GM18858 (cell line): ENCODE measurements at regions not wholly inside any gene's neighbourhood (a gene's known extent, or its start where the extent isn't known, plus 50 kb on each side); places are given as distances from the start of the nearest gene placed in this dataset.
"Not testable (repeated sequence)": the region's sequence is repeated elsewhere in the genome, so short reads cannot be mapped to it uniquely, and the experiment has no call there.

Experiments
- ATAC-seq: cut with Tn5 transposase; IDR thresholded peaks from one replicate; pipeline ENCODE4 v1.9.1; 2021; ENCODE audit not compliant: unreplicated experiment

DNA sequence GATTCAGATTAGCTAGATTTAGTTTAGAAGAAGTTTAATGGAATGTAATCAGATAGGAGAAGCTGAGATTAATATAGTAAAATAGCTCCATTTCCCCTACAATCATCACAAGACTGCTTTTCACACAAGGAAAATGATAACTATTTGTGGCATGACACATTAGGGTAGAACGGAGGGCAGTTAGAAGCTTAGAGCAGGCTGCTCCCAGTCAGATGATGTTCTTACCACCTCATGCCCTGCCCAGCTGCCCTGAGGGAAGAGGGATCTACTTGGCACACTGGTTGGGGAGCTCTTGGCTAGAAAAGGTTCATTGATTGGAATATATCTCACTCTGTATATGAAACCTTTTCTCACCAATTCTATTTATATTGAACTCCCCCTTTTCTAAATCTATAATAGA, 180.7 kb upstream of the IL15 start:
- no peak for ATAC-seq

DNA sequence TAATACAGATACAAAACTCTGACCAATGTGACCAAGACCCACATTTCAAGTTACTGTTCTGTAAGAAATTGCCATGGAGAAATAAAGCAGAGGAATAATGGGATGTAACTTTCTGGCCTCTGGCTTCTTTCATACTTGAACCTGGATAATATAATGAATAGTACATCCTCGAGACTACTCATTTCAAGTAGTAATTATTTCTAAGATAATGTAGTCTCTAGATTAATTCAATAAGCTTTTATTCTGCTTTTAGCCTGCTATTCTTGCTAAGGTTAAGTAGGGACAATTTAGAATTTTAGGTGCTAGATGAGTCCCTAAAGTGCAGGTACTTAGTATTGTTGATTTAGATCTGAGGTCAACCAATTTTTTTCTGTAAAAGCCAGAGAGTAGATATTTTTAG, 178.7 kb upstream of the IL15 start:
- no peak for ATAC-seq

DNA sequence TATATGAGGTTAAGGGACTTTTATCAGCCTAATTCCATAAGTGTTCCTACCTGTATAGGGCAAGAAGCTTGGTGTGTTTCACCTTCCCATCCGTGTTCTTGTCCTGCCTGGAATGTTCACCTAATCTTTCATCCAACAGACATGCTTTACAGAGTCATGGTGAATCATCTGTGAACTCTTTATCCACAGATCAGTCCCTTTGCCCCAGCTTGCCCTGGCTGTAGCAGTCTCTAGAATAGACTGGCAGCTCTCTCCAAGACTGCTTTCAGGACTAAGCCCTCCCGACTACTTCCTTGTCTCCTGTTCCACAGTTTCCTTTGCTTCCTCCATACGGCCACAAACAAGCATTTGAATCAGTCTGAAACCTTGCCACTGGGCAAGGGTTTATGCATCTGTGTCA, 177.9 kb upstream of the IL15 start:
- no peak for ATAC-seq

DNA sequence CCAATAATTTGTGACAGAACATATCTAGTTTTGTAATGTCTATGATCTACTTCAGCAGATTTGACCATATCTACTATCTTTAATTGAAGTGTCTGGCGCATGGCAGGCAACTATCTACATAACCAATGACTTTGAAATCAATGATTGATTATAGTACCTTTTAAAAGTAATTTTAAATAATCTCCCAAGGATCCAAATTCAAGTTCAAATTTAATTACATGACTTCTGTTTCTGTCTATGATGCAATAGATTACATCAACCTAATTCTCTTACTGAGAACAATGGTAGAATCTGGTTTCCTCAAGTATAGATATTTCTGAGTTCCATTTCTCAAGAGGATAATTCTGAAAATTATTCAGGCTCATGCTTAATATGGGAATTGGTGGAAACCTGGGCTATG, 177.4 kb upstream of the IL15 start:
- no peak for ATAC-seq

DNA sequence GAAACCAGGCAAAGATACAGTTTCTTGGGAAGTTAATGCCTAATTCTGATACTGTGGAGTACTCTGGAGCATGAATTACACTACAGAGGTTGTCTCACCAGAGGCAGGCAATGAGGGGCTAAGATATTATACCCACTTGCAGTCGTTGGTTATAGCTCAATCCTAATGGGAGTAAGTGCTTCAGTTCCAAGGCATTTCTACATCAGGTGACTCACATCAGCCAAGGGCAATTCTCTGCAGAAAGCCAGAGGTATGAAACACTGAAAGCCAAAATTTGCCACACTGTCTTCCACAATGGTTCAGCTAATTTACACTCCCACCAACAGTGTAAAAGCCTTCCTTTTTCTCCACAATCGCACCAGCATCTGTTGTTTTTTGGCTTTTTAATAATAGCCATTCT, 174.0 kb upstream of the IL15 start:
- no peak for ATAC-seq

DNA sequence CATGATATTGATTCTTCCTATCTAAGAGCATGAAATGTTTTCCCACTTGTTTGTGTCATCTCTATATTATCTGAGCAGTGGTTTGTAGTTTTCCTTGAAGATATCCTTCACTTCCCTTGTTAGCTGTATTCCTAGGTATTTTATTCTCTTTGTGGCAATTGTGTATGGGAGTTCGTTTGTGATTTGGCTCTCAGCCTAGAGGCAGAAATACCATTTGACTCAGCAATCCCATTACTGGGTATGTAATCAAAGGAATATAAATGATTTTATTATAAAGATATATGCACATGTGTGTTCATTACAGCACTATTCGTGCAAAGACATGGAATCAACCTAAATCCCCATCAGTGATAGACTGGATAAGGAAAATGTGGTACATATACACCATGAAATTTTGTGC, 172.7 kb upstream of the IL15 start:
- no peak for ATAC-seq

DNA sequence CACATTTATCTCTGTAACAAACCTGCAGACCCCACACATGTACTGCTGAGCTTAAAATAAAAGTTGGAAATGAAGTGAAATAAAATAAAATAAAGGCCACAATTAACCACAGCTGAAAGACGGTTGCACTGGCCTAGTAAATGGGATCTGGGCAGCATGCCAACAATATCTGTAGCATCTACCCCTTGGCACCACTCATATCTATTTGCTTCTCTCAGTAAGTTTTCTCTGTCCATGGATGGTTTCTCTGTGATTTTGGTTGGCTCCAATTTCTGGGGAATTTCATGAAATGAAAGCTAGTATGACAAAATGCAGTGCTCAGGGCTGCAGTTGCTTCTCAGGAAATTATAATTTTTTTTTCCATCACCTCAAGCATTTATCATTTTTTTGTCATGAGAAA, 172.0 kb upstream of the IL15 start:
- no peak for ATAC-seq

DNA sequence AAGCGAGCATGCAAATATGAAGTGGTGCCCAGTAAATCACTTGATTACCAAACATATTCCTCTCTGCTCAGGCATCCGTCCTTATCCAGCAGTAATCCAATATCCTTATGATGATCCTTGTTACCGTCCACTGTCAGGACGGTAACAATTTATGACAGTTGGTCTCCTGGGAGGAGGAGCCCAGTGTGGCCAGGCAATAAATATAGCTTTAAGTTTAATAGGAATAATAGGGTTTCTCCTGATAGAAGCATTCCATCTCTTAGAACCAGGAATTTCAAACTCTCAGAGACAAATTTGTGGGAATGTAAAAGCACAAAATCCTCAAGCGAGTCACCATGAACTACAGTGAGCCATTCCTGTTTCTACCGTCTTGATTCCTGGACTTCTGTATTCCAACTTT, 171.2 kb upstream of the IL15 start:
- ATAC-seq, result no peak

DNA sequence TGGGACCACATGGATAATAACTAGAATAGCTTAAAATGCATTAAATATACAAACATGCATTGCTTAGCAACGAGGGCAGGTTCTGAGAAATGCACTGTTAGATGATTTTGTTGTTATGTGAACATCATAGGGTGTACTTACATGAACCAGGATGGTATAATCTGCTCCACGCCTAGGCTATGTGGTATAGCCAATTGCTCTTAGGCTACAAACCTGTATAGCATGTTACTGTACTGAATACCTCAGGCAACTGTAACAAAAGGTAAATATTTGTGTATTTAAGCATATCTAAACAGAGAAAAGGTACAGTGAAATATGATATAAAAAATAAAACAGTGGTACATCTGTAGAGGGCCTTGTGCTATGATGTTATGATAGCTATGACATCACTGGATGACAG, 169.2 kb upstream of the IL15 start:
- ATAC-seq, result no peak

DNA sequence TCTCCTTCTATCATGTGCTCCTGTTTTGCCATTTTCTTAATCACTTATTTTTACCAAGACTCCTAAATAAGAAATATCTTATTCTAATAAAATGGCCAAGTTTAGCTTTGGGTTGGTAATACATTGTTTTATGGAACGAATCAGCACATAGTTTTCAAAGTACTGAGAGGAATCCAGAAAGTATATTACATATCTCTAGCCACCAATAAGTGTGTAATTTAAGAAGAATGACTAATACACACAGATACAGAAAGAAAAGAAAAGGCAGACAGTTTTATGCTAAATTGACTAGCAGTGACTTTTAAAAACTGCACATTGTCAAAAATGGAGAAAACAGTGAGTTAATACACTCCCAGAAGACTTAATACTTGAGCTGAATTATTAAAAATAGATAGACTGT, 167.0 kb upstream of the IL15 start:
- ATAC-seq, result no peak

DNA sequence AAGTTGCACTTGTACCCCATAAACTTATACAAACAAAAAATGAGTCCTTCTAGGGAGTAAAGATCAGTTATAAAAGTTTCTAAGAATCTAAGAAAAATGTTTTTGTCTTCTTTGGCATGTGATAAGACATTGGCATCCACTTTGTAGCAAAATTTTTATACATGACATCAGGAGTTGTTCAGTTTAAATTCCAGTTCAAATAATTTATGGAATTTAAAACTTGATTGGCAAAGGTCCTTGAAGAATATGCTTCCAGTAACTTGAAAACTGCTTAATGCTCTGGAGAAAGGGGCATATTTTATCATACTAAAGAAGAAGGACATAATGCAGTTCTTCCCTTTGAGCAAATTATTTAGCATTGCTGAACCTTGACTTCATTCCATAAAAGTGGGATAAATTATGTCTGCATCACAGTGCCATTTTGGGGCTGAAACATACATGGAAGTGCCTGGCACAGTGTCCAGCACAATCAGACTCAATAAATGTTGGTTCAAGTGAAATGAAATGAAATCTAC, 163.3 kb upstream of the IL15 start:
- ATAC-seq, result no peak

DNA sequence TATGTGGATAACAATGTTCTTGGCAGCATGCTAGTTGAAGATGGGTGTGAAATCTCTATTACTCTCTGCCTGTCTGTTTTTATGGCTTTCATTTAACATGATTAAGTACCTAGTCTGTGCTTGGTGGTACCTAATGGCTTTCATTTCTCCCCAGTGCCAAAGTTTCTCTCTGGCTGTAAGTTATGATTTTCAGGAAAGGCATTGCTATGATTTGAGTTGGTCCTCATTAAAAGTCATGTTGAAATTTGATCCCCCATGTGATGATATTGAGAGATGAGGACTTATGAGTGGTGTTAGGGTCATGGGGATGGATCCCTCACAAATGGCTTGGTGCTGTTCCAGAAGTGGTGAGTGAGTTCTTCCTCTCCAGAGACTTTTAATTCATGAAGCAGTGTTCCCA, 162.4 kb upstream of the IL15 start:
- ATAC-seq, result no peak

DNA sequence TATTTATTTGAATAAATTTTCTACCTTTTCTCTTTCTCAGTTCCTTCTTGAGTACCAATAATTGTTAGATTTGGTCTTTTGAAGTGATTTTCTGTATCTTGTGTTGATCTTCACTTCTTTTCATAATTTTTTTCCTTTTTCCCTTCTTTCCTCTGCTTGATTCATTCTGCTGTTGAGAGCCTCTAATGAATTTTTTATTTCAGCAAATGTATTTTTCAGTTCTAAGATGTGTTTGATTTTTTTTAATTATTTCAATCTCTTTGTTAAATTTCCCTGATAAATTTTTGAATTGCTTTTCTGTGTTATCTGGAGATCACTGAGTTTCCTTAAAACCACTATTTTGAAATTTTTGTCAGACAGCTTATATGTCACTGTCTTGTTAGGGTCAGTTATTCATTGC, 155.4 kb upstream of the IL15 start:
- no peak for ATAC-seq

DNA sequence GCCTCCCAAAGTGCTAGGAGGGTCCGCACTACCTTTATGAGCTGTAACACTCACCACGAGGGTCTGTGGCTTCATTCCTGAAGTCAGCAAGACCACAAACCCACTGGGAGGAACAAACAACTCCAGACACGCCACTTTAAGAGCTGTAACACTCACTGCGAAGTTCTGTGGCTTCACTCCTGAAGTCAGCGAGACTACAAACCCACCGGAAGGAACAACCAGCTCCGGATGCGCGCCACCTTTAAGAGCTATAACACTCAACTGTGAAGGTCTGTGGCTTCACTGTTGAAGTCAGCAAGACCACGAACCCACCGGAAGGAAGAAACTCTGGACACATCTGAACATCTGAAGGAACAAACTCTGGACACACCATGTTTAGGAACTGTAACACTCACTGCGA, 152.1 kb upstream of the IL15 start:
- ATAC-seq, result not testable (repeated sequence)

DNA sequence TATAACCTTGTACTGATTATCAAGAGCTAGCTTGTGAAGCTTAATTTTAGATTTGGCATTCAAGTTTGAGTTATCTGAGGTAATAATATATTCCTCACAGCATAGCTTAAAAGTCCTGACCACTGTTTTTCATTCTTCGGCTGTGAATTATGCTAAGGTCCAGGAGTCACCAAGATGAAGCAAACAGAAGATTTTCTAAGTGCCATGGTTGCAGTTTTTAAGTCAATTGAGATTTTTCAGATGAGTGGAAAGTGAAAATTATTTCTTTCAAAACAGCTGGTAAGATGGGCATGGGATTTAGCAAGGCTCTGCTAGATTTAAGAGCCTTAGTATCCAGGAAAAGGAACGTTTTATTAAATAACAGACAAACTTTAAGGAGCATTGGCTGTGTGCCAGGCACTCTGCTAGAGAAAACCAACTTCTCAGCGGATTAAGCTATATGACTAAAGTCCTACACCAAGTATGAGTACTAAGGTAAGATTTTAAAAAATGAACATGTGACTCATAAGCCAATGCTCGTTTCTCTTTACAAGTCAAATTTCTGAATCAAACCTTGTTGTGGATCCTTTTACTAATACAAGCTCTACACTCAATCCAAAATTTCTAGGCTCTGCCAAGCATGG, 149.9 kb upstream of the IL15 start:
- no peak for ATAC-seq

DNA sequence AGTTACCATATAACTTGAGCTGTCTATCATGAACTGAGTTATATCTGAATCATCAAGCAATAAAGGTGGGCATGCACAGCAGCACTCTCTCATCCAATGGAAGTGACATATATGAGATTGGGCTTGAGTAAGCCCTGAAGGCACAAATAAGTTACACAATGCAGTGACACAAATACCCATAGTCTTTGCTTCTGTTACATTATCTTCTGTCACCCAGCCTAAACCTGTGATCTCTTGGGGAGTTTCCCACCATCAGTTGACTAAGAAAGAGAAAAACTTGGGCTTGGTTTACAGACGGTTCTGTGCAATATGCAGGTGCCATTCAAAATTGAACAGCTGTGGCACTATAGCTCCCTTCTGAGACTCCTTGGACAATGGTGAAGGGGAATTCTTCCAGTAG, 138.8 kb upstream of the IL15 start:
- peak; percentile 97 for ATAC-seq

DNA sequence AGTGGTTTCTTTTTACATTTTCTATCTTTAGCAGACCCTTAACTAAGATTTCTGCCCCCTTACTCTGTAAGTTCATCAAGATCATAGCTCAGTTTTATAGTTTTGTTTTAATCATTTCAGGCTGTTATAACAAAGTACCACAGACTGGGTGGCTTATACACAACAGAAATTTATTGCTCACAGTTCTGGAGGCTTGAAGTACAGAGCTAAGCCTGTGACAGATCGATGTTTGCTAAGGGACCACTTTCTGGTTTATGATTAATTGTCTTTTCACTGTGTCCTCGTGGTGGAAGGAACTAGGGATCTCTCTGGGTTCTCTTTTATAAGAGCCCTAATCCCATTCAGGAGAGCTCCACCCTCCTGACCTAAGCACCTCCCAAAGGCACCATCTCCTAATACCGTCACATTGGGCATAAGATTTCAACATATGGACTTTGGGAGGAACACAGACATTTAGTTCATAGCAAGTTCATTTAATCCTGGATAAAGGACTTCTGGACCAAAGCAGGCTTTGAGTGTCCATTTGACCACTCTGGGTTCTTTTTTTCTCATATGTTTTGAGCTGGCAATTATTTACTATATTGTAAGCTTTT, 137.0 kb upstream of the IL15 start:
- ATAC-seq, result no peak

DNA sequence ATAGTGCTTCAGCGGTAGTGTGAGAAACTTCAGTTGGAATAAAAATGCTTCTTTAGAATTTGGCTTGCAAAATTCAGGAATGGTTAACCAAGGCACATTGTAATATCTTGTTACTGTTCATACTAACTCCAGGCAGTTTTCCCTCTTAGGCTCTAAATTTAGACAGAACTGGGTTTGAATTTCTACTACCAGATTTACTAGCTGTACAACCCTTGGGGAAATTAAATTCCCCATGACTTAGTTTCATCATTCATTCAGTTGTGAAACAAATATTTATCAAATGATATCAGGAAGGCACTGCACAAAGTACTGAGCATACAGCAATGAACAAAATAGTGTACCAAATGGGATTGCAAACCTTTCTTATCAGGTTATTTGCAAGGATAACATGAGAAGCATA, 135.0 kb upstream of the IL15 start:
- no peak for ATAC-seq

DNA sequence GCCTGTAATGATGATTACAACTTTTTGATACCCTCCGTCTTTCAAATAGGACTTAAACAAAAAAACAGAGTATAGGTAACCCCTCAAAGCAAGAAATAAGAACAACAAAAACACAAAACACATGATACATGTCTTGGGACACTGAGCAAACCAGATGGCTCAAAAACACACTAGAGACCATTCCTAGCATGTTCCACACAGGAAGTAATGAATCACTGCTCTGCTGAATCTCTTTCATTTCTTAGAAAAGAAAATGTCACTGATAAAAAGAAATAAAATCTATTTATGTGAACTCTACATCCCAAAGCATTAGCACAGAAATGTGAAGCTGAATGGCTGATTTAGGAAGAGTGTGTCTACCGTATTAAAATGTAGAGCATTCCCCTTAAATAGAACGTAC, 134.5 kb upstream of the IL15 start:
- ATAC-seq, result no peak

DNA sequence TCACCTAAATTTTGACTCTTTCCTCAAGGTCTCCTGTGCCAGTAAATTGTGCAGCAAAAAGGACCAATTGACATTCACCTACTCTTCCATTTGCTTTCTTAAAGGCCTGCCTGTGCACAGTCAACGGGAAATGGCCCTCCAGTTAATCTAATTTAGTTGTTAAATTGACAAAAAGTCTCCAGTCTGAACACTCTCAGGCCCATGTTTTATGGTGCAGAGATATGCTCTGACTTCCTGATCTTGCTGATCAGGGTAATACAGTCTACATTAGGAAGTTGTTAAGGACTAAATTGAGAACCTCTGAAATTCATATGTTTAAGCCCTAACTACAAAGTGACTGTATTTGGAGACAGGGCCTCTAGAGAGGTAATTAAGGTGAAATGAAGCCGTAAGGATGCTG, 133.6 kb upstream of the IL15 start:
- no peak for ATAC-seq

DNA sequence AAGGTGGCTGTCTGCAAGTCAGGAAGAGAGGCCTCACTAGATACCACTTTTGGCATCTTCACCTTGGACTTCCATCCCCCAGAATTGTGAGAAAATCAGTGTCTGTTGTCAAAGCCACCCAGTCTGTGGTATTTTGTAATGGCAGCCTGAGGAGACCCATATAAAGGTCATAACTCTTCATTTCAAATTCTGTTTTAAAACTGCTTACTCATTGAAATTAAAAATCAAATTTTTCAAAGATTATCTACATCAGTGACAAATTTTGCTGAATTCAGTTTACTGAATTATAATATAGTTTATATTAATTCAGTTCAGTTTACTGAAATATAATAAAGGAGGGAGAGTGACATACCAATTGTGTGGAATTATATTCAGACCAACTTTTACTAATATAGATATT, 133.1 kb upstream of the IL15 start:
- no peak for ATAC-seq

DNA sequence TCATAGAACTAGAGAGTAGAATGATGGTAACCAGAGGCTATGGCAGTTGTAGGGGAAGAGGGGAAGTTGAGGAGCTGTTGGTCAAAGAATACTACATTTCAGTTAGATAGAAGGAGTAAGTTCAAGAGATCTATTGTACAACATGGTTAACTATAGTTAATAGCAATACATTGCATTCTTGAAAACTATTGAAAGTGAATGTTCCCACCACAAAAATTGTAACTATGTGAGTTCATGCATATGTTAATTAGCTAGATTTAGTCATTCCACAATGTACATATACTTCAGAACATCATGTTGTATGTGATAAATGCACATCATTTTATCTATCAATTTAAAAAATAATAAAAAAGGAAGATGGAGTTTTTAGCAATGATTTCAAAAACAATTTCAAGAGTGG, 125.3 kb upstream of the IL15 start:
- no peak for ATAC-seq

DNA sequence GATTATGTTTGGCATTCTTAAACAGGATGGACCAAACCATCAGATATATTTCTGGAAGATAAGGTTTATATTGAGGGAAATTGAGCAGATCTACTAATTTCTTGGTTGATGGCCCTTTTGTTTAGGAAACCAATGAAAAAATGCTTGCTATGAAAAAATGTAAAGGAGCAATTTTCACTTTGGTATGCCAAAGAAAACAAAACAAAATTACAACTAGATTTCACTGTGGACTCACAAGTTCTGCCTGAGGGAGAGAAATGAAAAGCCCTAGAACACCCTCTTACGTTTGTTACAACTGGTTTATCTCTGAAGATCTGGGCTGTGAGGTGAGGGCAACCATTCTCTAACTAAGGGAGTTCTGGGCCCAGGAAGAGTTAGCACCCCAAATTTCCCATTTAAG, 122.5 kb upstream of the IL15 start:
- no peak for ATAC-seq
